ENCODE measurements at regions not wholly inside any gene's neighbourhood (a gene's known extent, or its start where the extent isn't known, plus 50 kb on each side); places are given as distances from the start of the nearest gene placed in this dataset.

DNA sequence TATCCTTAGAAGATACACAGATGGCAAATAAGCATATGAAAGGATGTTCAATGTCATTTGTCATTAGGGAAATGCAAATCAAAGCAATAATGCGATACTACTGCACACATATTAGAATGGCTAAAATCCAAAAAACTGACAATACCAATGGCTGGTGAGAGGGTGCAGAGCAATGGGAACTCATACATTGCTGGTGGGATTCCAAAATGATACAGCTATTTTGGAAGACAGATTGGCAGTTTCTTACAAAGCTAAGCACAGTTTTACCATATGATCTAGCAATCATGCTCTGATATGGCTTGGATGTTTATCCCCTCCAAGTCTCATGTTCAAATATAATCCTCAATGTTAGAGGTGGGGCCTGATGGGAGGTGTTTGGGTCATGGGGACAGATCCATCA lies 122.6 kb downstream of the KCTD15 start:
- TF ChIP-seq CTCF (conservative IDR thresholded peaks at IDR 0.05) (no peak), ZFX (IDR thresholded peaks at IDR 0.05) (no peak)
